Middle frontal gyrus (tissue), 1 donor: ENCODE measurements at regions not wholly inside any gene's neighbourhood (a gene's known extent, or its start where the extent isn't known, plus 50 kb on each side); places are given as distances from the start of the nearest gene placed in this dataset.
"Not testable (repeated sequence)": the region's sequence is repeated elsewhere in the genome, so short reads cannot be mapped to it uniquely, and the experiment has no call there.

Source experiments
- DNase-seq: peaks from one replicate; pipeline ENCODE4 v3.0.0-alpha.2; 2015; ENCODE audit warnings: low spot score; ENCODE audit errors: extremely low spot score

- no peak for DNase-seq
These were observed 107.6 kb upstream of the CPEB2 start for GRCh38 chr4:14894392-14895292.

GRCh38 chr4:14896656-14897175 is 105.6 kb upstream of the CPEB2 start:
- no peak for DNase-seq

- DNase-seq, result no peak
These were observed 105.1 kb upstream of the CPEB2 start for GRCh38 chr4:14897217-14897616.

- DNase-seq, result no peak
These were observed 103.3 kb upstream of the CPEB2 start for GRCh38 chr4:14898989-14899388.

GRCh38 chr4:14902342-14902741 is 99.9 kb upstream of the CPEB2 start:
- no peak for DNase-seq

GRCh38 chr4:14903321-14903720 is 99.0 kb upstream of the CPEB2 start:
- DNase-seq, result no peak

- no peak for DNase-seq
These were observed 95.5 kb upstream of the CPEB2 start for GRCh38 chr4:14906805-14907204.

- no peak for DNase-seq
These were observed 93.6 kb upstream of the CPEB2 start for GRCh38 chr4:14908635-14909034.

GRCh38 chr4:14910411-14910810 is 91.9 kb upstream of the CPEB2 start:
- no peak for DNase-seq

GRCh38 chr4:14912426-14912825 is 89.9 kb upstream of the CPEB2 start:
- DNase-seq, result no peak

GRCh38 chr4:14915018-14915417 is 87.3 kb upstream of the CPEB2 start:
- DNase-seq, result no peak

GRCh38 chr4:14916554-14917297 is 85.6 kb upstream of the CPEB2 start:
- no peak for DNase-seq

- DNase-seq, result no peak
These were observed 85.0 kb upstream of the CPEB2 start for GRCh38 chr4:14917298-14917633.

GRCh38 chr4:14918336-14918735 is 83.9 kb upstream of the CPEB2 start:
- DNase-seq, result no peak

- no peak for DNase-seq
These were observed 82.5 kb upstream of the CPEB2 start for GRCh38 chr4:14919785-14920184.

GRCh38 chr4:14920237-14920636 is 82.0 kb upstream of the CPEB2 start:
- DNase-seq, result no peak

- DNase-seq, result no peak
These were observed 81.4 kb upstream of the CPEB2 start for GRCh38 chr4:14920759-14921320.

- DNase-seq, result not testable (repeated sequence)
These were observed 80.5 kb upstream of the CPEB2 start for GRCh38 chr4:14921781-14922180.

- DNase-seq, result no peak
These were observed 78.0 kb upstream of the CPEB2 start for GRCh38 chr4:14924076-14924811.

- no peak for DNase-seq
These were observed 77.4 kb upstream of the CPEB2 start for GRCh38 chr4:14924812-14925344.

- no peak for DNase-seq
These were observed 76.8 kb upstream of the CPEB2 start for GRCh38 chr4:14925471-14925870.
